ENCODE measurements at regions not wholly inside any gene's neighbourhood (a gene's known extent, or its start where the extent isn't known, plus 50 kb on each side); places are given as distances from the start of the nearest gene placed in this dataset.

DNA sequence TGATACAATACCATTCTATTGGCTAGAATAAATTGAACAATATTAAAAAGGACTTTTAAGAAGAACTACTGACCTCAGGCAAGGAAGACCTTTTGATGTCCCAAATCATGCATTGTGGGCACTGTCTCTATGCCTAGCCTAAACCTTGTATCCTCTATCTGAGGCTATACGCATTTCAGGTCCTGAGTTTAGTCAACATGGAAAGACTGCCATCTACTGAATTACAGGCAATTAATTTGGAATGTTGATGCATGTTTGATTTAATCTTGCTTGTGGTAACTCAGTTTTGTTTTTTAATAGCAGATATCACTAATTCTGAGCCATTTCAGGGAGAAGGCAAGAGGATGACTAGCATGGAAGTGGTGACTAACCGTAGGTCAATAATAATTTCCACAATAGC lies 585.3 kb upstream of the CCNG1 start:
- TF ChIP-seq, protein P1, sequence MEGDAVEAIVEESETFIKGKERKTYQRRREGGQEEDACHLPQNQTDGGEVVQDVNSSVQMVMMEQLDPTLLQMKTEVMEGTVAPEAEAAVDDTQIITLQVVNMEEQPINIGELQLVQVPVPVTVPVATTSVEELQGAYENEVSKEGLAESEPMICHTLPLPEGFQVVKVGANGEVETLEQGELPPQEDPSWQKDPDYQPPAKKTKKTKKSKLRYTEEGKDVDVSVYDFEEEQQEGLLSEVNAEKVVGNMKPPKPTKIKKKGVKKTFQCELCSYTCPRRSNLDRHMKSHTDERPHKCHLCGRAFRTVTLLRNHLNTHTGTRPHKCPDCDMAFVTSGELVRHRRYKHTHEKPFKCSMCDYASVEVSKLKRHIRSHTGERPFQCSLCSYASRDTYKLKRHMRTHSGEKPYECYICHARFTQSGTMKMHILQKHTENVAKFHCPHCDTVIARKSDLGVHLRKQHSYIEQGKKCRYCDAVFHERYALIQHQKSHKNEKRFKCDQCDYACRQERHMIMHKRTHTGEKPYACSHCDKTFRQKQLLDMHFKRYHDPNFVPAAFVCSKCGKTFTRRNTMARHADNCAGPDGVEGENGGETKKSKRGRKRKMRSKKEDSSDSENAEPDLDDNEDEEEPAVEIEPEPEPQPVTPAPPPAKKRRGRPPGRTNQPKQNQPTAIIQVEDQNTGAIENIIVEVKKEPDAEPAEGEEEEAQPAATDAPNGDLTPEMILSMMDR (IDR thresholded peaks at IDR 0.05; ENCODE audit: low read length), result no peak
- no peak for TF ChIP-seq EZH2 (IDR thresholded peaks at IDR 0.05; ENCODE audit: borderline replicate concordance, low read length)

Measured in OCI-LY1 (cell line).